Lower leg skin (tissue), 4 donors: ENCODE measurements at regions not wholly inside any gene's neighbourhood (a gene's known extent, or its start where the extent isn't known, plus 50 kb on each side); places are given as distances from the start of the nearest gene placed in this dataset.

Experiments used
- DNase-seq, 2 donors: peaks; one replicate each; pipeline ENCODE4 v3.0.0-alpha.2; 2019; ENCODE audit warnings: low spot score in 2 of 2
- H3K4me3 ChIP-seq: fragments of 200-600 bp; sonication (generic); 2 replicates; pipeline ENCODE4 v1.5.1; 2017; ENCODE audit warnings: mild to moderate bottlenecking, low read depth; ENCODE audit not compliant: poor library complexity, severe bottlenecking
- POLR2A ChIP-seq, 2 donors: fragments of 450-650 bp; IDR thresholded peaks; one replicate each; pipeline ENCODE4 v1.6.1; 2016 to 2017; ENCODE audit warnings: antibody characterized with exemption in 2 of 2, mild to moderate bottlenecking in 1 of 2, moderate library complexity in 1 of 2
- WGBS, 2 donors: methylation state at CpG; one replicate each; pipeline ENCODE4 v1.1.5; 2018; 5-methylcytosine and 5-hydroxymethylcytosine counted together
- intact Hi-C: fragments of 100-400 bp; cut with DNase I; formaldehyde crosslinking; loops from one replicate; pipeline ENCODE4 v1.15.0; 2023; ENCODE audit warnings: low total_unique reads
- TF ChIP-seq, protein P1 (sequence below), 3 donors: fragments of 450-650 bp; IDR thresholded peaks; one replicate each; pipeline ENCODE4 v1.5.1; 2016; ENCODE audit warnings: antibody characterized with exemption in 3 of 3, mild to moderate bottlenecking in 3 of 3, moderate library complexity in 2 of 3

DNA sequence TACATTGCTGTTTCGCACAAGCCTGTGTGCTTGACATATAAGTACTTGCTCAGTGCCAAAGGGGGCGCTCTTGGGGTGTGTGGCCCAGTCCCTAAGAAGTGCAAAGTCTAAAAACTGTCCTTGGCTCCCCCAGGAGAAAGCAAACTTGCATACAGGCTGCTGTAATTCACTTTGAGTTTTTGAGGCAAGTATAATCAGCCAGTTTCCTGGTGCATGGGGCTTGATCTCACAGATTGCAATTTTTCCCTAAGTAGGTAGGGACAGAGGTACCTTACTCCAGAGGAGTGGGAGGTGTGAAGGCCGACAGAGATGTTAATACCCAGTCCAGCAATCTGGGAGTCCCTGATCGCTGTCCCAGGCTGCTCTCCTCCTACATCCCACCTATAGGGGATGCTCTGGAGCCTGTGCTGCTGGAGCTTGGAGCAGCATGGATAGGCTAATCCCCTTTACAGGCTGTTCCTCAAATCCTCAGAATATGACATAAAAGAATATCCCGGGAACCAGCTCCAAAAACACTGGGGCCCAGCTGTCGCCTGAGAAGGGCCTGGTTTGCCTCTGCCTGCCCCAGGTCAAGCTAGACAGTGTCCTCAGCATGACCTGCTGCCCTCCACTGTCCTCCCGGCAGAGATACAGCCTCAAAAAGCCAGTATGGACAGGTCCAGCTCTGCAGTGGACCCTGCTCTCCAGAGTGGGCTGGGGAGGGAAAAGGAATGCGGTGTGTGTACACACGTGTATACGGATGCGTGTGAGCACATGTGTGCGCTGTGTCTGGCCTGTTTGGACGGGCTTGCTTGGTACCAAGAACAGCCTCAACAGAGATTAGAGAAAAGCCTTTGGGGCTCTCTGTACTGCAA lies 136.5 kb upstream of the HAAO start:
- TF ChIP-seq POLR2A (IDR thresholded peaks at IDR 0.05), result no peak
- TF ChIP-seq, protein P1, sequence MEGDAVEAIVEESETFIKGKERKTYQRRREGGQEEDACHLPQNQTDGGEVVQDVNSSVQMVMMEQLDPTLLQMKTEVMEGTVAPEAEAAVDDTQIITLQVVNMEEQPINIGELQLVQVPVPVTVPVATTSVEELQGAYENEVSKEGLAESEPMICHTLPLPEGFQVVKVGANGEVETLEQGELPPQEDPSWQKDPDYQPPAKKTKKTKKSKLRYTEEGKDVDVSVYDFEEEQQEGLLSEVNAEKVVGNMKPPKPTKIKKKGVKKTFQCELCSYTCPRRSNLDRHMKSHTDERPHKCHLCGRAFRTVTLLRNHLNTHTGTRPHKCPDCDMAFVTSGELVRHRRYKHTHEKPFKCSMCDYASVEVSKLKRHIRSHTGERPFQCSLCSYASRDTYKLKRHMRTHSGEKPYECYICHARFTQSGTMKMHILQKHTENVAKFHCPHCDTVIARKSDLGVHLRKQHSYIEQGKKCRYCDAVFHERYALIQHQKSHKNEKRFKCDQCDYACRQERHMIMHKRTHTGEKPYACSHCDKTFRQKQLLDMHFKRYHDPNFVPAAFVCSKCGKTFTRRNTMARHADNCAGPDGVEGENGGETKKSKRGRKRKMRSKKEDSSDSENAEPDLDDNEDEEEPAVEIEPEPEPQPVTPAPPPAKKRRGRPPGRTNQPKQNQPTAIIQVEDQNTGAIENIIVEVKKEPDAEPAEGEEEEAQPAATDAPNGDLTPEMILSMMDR (IDR thresholded peaks at IDR 0.05), result no peak
- DNase-seq, result no peak
- H3K4me3 ChIP-seq, result no peak overlapping the region
- 49 to 54% methylated on average over 13 of the region's 13 CpGs for WGBS, 2 donors
- intact Hi-C loops, result no loop called here

DNA sequence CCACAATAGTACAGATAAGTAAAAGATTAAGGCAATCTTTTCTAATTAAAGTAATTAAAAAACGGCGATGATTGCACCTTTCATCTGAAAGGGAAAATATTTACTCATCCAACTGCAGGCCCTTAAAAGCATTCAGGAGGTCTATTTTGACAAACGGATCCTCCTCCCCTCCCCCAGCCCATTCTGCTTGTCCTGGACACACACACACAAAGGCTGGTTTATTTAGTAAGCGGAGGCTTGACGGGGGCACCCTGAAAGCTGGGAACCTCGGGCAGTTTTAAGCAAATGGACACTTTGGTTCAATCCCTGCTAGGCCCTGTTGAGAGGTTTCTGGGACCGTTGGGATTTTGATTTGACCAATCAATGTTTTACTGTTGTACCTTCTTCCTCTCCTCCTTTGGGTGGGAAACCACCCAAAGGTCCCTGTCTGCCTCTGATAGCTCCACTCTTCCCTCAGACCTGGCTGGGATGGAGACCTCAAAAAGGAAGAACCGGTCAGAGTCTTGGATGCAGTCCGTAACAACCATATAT lies 135.8 kb upstream of the HAAO start:
- DNase-seq, result no peak
- intact Hi-C loops, result no loop called here
- 57 to 58% methylated on average over 9 of the region's 9 CpGs for WGBS, 2 donors

DNA sequence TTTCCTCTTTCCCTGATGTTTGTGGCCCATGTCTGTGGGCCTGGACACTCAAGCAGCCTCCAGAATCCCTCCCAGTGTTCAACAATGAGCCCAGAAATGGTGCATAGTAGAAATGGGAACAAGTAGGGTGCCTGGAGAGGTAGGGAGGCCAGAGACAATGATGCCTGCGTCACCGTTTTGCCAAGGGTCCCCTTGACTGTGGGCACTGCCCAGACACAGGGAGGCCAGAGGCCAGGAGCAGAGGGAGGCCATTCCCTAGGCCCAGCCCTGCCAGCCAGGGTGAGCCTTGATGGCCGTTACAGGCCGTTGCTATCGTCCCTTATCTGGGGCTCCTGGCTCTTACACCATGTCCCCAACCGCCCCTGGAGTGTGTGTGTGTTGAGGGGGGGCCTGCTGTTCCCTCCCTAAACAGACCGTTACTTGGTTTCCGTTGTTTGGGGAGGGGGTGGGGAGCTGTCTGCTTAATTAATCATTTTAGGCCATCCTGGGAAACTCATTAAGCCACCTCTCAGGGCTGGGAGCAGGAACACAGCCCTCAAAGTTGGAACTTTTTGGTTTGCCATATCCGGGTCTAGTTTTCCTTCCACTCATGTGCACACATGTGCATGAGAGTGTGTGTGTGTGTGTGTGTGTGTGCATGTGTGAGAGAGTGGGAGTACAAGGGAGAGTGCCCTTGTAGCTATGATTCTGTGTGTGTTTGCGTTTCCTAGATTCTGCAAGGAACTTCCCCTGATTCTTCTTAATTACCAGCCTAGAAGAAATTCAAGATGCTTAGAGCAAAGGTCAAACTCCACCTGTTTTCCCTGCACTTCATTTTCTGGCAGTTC lies 135.2 kb upstream of the HAAO start:
- no peak for DNase-seq
- H3K4me3 ChIP-seq, result no peak overlapping the region
- intact Hi-C loops, result no loop called here
- WGBS, 2 donors, result 55 to 59% methylated on average over 10 of the region's 10 CpGs
- TF ChIP-seq, protein P1 (IDR thresholded peaks at IDR 0.05), result no peak
- TF ChIP-seq POLR2A (IDR thresholded peaks at IDR 0.05), result no peak

More for the DNA sequence above, 135.8 kb upstream of the HAAO start:
- TF ChIP-seq, protein P1 (IDR thresholded peaks at IDR 0.05), result no peak
- no peak for TF ChIP-seq POLR2A (IDR thresholded peaks at IDR 0.05)
- H3K4me3 ChIP-seq, result no peak overlapping the region

DNA sequence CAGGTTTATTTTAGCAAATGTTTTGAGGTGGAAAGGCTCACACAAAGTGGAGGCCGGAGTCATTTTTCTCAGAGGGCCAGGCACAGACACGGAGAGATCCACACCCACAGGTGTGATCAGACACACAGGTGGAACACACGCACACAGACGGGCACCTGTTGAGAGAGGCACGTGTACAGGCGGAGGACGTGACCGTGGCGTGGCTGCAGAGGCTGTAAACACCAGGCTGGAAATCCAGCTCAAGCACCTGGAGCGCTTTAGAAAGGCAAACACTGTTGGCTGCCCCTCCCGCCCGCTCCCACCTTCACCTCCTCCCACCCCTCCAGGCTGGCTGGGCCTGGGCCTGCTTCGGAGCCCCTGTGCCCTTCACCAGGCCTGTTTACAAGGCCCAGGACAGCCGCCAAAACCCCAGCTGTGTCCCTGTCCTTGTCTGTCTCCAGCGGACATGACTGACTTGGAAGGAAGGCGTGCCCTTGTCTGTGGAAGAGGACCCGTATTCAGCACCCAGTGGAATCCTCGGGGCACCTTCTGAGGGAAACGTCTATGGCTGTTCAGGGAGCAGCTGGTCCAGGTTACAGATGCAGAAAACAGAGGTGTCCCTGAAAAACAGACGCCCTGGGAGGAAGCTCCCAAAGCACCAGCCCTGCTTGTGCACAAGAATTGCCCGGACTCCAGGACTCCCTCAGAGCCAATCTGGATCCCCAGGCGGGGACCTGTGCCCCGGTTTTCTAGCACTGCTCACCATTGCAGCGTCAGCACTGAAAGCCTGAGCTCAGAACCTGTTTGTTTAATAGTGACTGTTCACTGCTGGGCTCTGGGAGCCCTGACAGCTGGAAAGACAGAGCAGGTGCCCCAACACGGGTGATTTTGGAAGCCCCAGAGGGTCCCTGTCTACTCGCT lies 134.3 kb upstream of the HAAO start:
- intact Hi-C loops, result no loop called here
- DNase-seq, result no peak
- TF ChIP-seq POLR2A (IDR thresholded peaks at IDR 0.05), result no peak
- TF ChIP-seq, protein P1 (IDR thresholded peaks at IDR 0.05), result no peak
- no peak overlapping the region for H3K4me3 ChIP-seq
- WGBS, 2 donors, result 38 to 40% methylated on average over 23 to 26 of the region's 26 CpGs

DNA sequence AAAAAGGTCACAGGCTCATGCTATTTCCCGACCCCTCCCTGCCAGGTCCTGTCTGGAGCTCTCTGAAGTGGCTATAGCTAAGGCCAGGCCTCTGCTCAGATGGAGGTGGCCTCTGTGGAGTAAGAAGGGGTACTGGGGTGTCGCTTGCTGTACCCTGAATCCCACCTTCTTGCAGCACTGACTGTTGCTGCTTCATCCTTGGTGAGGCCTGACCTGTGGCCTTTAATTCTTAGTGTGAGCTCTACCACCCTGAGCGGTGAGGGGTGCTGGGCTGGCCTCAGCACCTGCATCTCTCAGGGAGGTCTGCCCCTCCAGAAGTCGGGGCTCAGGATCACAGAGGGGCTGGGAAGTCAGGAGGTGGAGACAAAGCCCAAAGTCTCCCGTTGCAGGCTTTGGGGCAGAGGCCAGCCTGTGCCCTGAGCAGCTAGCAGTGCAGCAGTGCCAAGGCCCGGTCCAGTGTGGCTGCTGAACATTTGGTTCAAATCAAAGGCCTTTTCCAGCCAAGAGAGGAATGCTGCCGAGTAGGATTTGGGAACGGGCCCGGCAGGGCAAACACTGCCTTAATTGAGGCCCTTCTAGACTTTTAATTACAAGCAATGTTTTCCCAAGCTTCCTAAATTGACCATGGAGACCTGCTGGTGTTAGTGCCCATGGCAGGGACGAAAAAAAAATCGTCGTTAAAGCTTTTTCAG lies 133.5 kb upstream of the HAAO start:
- WGBS, 2 donors, result 23 to 31% methylated on average over 12 of the region's 12 CpGs
- DNase-seq, result no peak
- TF ChIP-seq, protein P1 (IDR thresholded peaks at IDR 0.05), result no peak
- TF ChIP-seq POLR2A (IDR thresholded peaks at IDR 0.05), result no peak
- no peak overlapping the region for H3K4me3 ChIP-seq
- intact Hi-C loops, result no loop called here
